ENCODE measurements at regions not wholly inside any gene's neighbourhood (a gene's known extent, or its start where the extent isn't known, plus 50 kb on each side); places are given as distances from the start of the nearest gene placed in this dataset.

GRCh38 chr4:53785996-53786395 lies 194.7 kb upstream of the LNX1 start:
- TF ChIP-seq CTCF (IDR thresholded peaks at IDR 0.05; ENCODE audit: borderline replicate concordance, insufficient read depth, low read depth, low read length), result no peak
- no peak overlapping the region for H3K4me3 ChIP-seq (ENCODE audit: low read depth, low read length)

GRCh38 chr4:53784112-53784511 lies 192.8 kb upstream of the LNX1 start:
- H3K4me3 ChIP-seq (ENCODE audit: low read depth, low read length), result no peak overlapping the region
- no peak for TF ChIP-seq CTCF (IDR thresholded peaks at IDR 0.05; ENCODE audit: borderline replicate concordance, insufficient read depth, low read depth, low read length)

- no peak for TF ChIP-seq CTCF (IDR thresholded peaks at IDR 0.05; ENCODE audit: borderline replicate concordance, insufficient read depth, low read depth, low read length)
- no peak overlapping the region for H3K4me3 ChIP-seq (ENCODE audit: low read depth, low read length)
Observed at GRCh38 chr4:53783208-53783859, 192.0 kb upstream of the LNX1 start.

- no peak for TF ChIP-seq CTCF (IDR thresholded peaks at IDR 0.05; ENCODE audit: borderline replicate concordance, insufficient read depth, low read depth, low read length)
Observed at GRCh38 chr4:53782458-53782845, 191.2 kb upstream of the LNX1 start.

GRCh38 chr4:53781629-53782457 lies 190.6 kb upstream of the LNX1 start:
- TF ChIP-seq CTCF (IDR thresholded peaks at IDR 0.05; ENCODE audit: borderline replicate concordance, insufficient read depth, low read depth, low read length), result no peak
- no peak overlapping the region for H3K4me3 ChIP-seq (ENCODE audit: low read depth, low read length)

More at GRCh38 chr4:53782458-53782845, 191.2 kb upstream of the LNX1 start:
- no peak overlapping the region for H3K4me3 ChIP-seq (ENCODE audit: low read depth, low read length)

- no peak for TF ChIP-seq CTCF (IDR thresholded peaks at IDR 0.05; ENCODE audit: borderline replicate concordance, insufficient read depth, low read depth, low read length)
- no peak overlapping the region for H3K4me3 ChIP-seq (ENCODE audit: low read depth, low read length)
Observed at GRCh38 chr4:53780736-53781400, 189.6 kb upstream of the LNX1 start.
